ENCODE measurements at regions not wholly inside any gene's neighbourhood (a gene's known extent, or its start where the extent isn't known, plus 50 kb on each side); places are given as distances from the start of the nearest gene placed in this dataset.

GRCh38 chr13:47788844-47789243, 212.2 kb downstream of the SUCLA2 start:
- no peak for TF ChIP-seq CTCF (IDR thresholded peaks at IDR 0.05)
- TF ChIP-seq POLR2A (IDR thresholded peaks at IDR 0.05), result no peak
- Histone ChIP-seq H3K4me1 (no peaks in the 10 kb centered on the region), H3K9me3 (no peaks in the 10 kb centered on the region), H3K4me3 (no peak overlapping the region), H3K27ac (no peak overlapping the region), H3K27me3 (no peaks in the 10 kb centered on the region), H3K36me3 (replicated peaks in 1 of 2; ENCODE audit: insufficient read depth in 1 of 2, low read depth in 2 of 2) (no peaks in the 10 kb centered on the region)
- no peak for DNase-seq
- ATAC-seq, result no peak
- intact Hi-C loops (cut with DNase I), result no loop called here

DNA sequence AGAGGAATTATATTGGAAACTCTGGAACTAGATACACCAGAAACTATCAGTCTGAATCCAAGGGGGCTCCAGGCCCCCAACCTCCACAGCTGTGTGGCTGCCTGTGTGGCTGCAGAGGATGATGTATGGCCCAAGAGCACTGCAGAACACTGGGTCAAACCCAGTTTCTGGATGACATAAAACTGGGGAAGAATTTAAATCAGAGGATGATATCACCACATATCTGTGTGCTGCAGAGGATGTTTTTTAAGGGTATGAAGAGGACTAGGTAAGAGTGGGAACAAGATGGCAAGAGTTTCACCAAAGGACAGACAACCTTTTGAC, 226.4 kb downstream of the SUCLA2 start:
- no peaks in the 10 kb centered on the region for H3K9me3 ChIP-seq
- no peak overlapping the region for H3K27ac ChIP-seq
- no peak overlapping the region for H3K4me3 ChIP-seq
- no peaks in the 10 kb centered on the region for H3K36me3 ChIP-seq (replicated peaks in 1 of 2; ENCODE audit: insufficient read depth in 1 of 2, low read depth in 2 of 2)
- intact Hi-C loops (cut with DNase I), result no loop called here
- H3K4me1 ChIP-seq, result no peaks in the 10 kb centered on the region
- TF ChIP-seq POLR2A (IDR thresholded peaks at IDR 0.05) (no peak), CTCF (IDR thresholded peaks at IDR 0.05) (no peak)
- H3K27me3 ChIP-seq, result peaks cover 0 to 4% of the 10 kb centered on the region in 2 donors
- DNase-seq (no peak), ATAC-seq (no peak)

DNA sequence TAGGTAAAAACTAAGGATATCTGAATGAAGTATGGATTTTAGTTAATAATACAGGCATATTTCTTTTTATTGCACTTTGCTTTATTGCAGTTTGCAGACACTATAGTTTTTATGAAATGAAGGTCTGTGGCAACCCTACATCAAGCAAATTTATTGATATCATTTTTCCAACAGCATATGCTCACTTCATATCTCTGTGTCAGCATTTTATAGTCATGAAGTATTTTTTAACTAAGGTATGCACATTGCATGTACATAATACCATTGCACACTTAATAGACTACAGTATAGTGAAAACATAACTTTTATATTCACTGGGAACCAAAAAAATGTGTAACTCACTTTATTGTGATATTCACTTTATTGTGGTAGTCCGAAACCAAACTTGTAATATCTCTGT, 236.3 kb downstream of the SUCLA2 start:
- WGBS, 2 donors, result 65 to 66% methylated on average over 1 of the region's 1 CpG
- no peaks in the 10 kb centered on the region for H3K9me3 ChIP-seq
- no peak for ATAC-seq
- H3K36me3 ChIP-seq (replicated peaks in 1 of 2; ENCODE audit: insufficient read depth in 1 of 2, low read depth in 2 of 2), result no peaks in the 10 kb centered on the region
- H3K4me3 ChIP-seq, result no peak overlapping the region
- DNase-seq, result no peak
- H3K27ac ChIP-seq, result no peak overlapping the region
- no peak for TF ChIP-seq POLR2A (IDR thresholded peaks at IDR 0.05)
- no peak for TF ChIP-seq CTCF (IDR thresholded peaks at IDR 0.05)
- H3K27me3 ChIP-seq, result no peaks in the 10 kb centered on the region
- H3K4me1 ChIP-seq, result no peaks in the 10 kb centered on the region
- intact Hi-C loops (cut with DNase I), result no loop called here

DNA sequence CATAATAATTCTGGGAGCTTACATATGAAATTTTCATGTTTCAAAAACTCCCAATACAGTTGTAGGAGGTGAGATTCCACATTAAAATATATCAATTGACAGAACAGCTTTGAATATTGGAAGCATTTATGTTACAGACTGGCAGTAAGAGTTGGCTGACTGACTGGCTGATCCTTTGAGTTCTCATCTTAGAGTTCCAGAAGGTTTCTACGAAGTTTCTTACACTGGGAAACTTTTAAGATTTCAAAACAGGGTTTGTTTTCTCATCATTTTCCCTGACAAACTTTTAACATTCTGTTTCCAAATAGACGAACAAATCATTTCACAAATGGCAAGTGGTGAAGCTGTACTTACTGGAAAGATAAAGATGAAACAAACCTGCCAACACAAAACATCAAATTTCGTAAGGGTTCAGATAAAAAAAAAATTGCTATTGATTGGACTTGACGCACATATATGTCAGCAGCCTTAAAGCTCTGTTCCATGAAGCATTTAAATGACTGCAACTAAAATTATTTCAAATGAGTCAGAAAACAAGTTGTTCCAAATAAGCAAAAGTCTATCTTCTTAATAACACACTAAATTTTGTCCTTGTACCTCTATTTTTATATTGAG, 243.5 kb downstream of the SUCLA2 start:
- no peak for TF ChIP-seq CTCF (IDR thresholded peaks at IDR 0.05)
- no peak for TF ChIP-seq POLR2A (IDR thresholded peaks at IDR 0.05)
- no peaks in the 10 kb centered on the region for H3K9me3 ChIP-seq
- H3K27ac ChIP-seq, result no peak overlapping the region
- no peaks in the 10 kb centered on the region for H3K36me3 ChIP-seq (replicated peaks in 1 of 2; ENCODE audit: insufficient read depth in 1 of 2, low read depth in 2 of 2)
- DNase-seq, result no peak
- no peak for ATAC-seq
- H3K4me3 ChIP-seq, result no peak overlapping the region
- no peaks in the 10 kb centered on the region for H3K27me3 ChIP-seq
- no peaks in the 10 kb centered on the region for H3K4me1 ChIP-seq
- WGBS, 2 donors, result 37 to 39% methylated on average over 4 of the region's 4 CpGs
- intact Hi-C loops (cut with DNase I), result no loop called here

DNA sequence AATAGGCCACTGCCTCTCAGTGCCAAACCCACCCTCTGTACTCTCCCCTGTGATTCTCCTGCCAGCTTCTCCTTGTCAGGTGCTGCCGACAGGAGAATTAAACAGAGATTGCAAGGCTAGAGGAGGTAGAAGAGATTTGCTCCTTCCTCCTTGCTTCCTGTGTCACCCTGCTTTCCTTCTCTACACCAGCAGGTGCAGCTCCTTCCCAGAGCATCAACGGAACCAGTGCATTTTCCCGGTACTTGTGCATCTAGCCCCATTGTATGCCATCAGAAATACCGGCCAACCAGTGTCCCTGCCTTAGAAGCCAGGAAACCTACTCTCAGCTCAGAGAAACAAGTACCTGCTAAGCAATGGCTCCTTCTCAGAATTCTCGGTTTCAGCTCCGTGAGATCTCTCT, 253.2 kb downstream of the SUCLA2 start:
- Histone ChIP-seq H3K4me1 (no peaks in the 10 kb centered on the region), H3K4me3 (no peak overlapping the region), H3K27me3 (no peaks in the 10 kb centered on the region), H3K27ac (no peak overlapping the region), H3K9me3 (no peaks in the 10 kb centered on the region), H3K36me3 (replicated peaks in 1 of 2; ENCODE audit: insufficient read depth in 1 of 2, low read depth in 2 of 2) (no peaks in the 10 kb centered on the region)
- TF ChIP-seq POLR2A (IDR thresholded peaks at IDR 0.05) (no peak), CTCF (IDR thresholded peaks at IDR 0.05) (no peak)
- 63 to 64% methylated on average over 6 of the region's 6 CpGs for WGBS, 2 donors
- ATAC-seq (no peak), DNase-seq (no peak)
- intact Hi-C loops (cut with DNase I), result no loop called here
